Keratinocyte (primary cell): ENCODE measurements at regions not wholly inside any gene's neighbourhood (a gene's known extent, or its start where the extent isn't known, plus 50 kb on each side); places are given as distances from the start of the nearest gene placed in this dataset.

Experiments used
- DNase-seq: peaks from one replicate; pipeline ENCODE4 v3.0.0-alpha.2; 2011; ENCODE audit warnings: low read depth, missing footprints, low spot score
- FAIRE-seq: peaks from 2 replicates; lab custom pipeline; 2011; peaks lifted over from hg19 to GRCh38; lab: Jason Lieb, UNC
- H2AFZ ChIP-seq: 2 replicates; pipeline ENCODE4 v1.6.0; 2012; ENCODE audit warnings: low read length, control low read depth, inconsistent platforms; ENCODE audit not compliant: control insufficient read depth
- H3K27ac ChIP-seq: 2 replicates; pipeline ENCODE4 v1.5.1; 2011; ENCODE audit warnings: low read length; ENCODE audit not compliant: control insufficient read depth, insufficient read depth
- H3K27me3 ChIP-seq: 3 replicates; pipeline ENCODE4 v1.6.0; 2011; ENCODE audit warnings: low read length; ENCODE audit not compliant: control insufficient read depth, insufficient read depth; ENCODE audit errors: extremely low read depth
- H3K36me3 ChIP-seq, 2 experiments: 2 replicates in 1 of 2; 3 replicates in 1 of 2; pipeline ENCODE4 v1.5.1; 2011; ENCODE audit warnings: low read length in 2 of 2, mild to moderate bottlenecking in 1 of 2; ENCODE audit not compliant: control insufficient read depth in 2 of 2, insufficient read depth in 2 of 2; ENCODE audit errors: extremely low read depth in 1 of 2
- H3K4me1 ChIP-seq: 3 replicates; pipeline ENCODE4 v1.5.1; 2011; ENCODE audit warnings: low read length; ENCODE audit not compliant: control insufficient read depth, insufficient read depth; ENCODE audit errors: extremely low read depth
- H3K4me2 ChIP-seq: 3 replicates; pipeline ENCODE4 v1.6.0; 2011; ENCODE audit warnings: low read depth, low read length; ENCODE audit not compliant: control insufficient read depth, insufficient read depth; ENCODE audit errors: extremely low read depth
- H3K4me3 ChIP-seq, 3 experiments: fragments of 200-600 bp in 1 of 3; sonication (generic) in 1 of 3; 2 replicates in 2 of 3; 3 replicates in 1 of 3; pipeline ENCODE4 v1.5.1; 2011 to 2016; ENCODE audit warnings: low read length in 3 of 3, mild to moderate bottlenecking in 3 of 3, control low read depth in 2 of 3, inconsistent platforms in 1 of 3, low read depth in 1 of 3, mixed read lengths in 1 of 3, mixed run types in 1 of 3, moderate library complexity in 1 of 3; ENCODE audit not compliant: control insufficient read depth in 2 of 3, insufficient read depth in 2 of 3; ENCODE audit errors: extremely low read depth in 1 of 3
- H3K79me2 ChIP-seq: 2 replicates; pipeline ENCODE4 v1.6.0; 2012; ENCODE audit warnings: low read length; ENCODE audit not compliant: control insufficient read depth, insufficient read depth
- H3K9ac ChIP-seq: 3 replicates; pipeline ENCODE4 v1.6.0; 2011; ENCODE audit warnings: low read length; ENCODE audit not compliant: control insufficient read depth, insufficient read depth; ENCODE audit errors: extremely low read depth
- H3K9me1 ChIP-seq: 3 replicates; pipeline ENCODE4 v1.6.0; 2011; ENCODE audit warnings: low read length; ENCODE audit not compliant: control insufficient read depth, insufficient read depth; ENCODE audit errors: extremely low read depth
- H3K9me3 ChIP-seq: 2 replicates; pipeline ENCODE4 v1.5.1; 2012; ENCODE audit warnings: low read depth, low read length; ENCODE audit not compliant: control insufficient read depth
- H4K20me1 ChIP-seq: 3 replicates; pipeline ENCODE4 v1.6.0; 2011; ENCODE audit warnings: low read length; ENCODE audit not compliant: control insufficient read depth, insufficient read depth; ENCODE audit errors: extremely low read depth
- CTCF ChIP-seq, 3 experiments: IDR thresholded peaks in 1 of 3; conservative IDR thresholded peaks in 1 of 3; optimal IDR thresholded peaks in 1 of 3; 2 replicates in 2 of 3; 3 replicates in 1 of 3; pipeline versions ENCODE3 to v1.5.1; 2011; ENCODE audit warnings: low read length in 3 of 3, mild to moderate bottlenecking in 3 of 3, moderate library complexity in 2 of 3, control low read depth in 1 of 3, inconsistent platforms in 1 of 3; ENCODE audit not compliant: insufficient read depth in 2 of 3; ENCODE audit errors: extremely low read depth in 1 of 3
- EZH2 ChIP-seq: IDR thresholded peaks from one replicate; pipeline ENCODE4 v1.6.1; 2012; ENCODE audit warnings: inconsistent platforms, mild to moderate bottlenecking, low read length, moderate library complexity
- dilution Hi-C: fragments of 300-500 bp; cut with MboI; formaldehyde crosslinking; loops from one replicate; pipeline ENCODE4 v1.7.0; 2020; ENCODE audit warnings: low sequenced_read_pairs; ENCODE audit not compliant: extremely low pct_ligation_motif_present

- Histone ChIP-seq H4K20me1 (no peaks in the 10 kb centered on the region), H3K36me3 (no peaks in the 10 kb centered on the region), H3K4me2 (peak overlapping the region; percentile 42), H3K9me1 (no peaks in the 10 kb centered on the region), H3K4me1 (peaks cover 18% of the 10 kb centered on the region), H3K79me2 (no peaks in the 10 kb centered on the region), H3K27ac (no peak overlapping the region), H3K4me3 (no peak overlapping the region), H2AFZ (no peak overlapping the region), H3K9me3 (no peaks in the 10 kb centered on the region), H3K27me3 (no peaks in the 10 kb centered on the region), H3K9ac (no peak overlapping the region)
- dilution Hi-C loops, result loop anchor here (25.0 kb wide), 1 partner anchor 269 kb away; no protein-coding TSS in a partner anchor
- TF ChIP-seq EZH2 (no peak), CTCF (optimal IDR thresholded peaks at IDR 0.05 in 1 of 3, IDR thresholded peaks at IDR 0.05 in 1 of 3, conservative IDR thresholded peaks at IDR 0.05 in 1 of 3; ENCODE audit: extremely low read depth in 1 of 3, insufficient read depth in 2 of 3, low read length in 3 of 3) (no peak)
- DNase-seq, result no peak
- FAIRE-seq, result peak; percentile 94
Measured at GRCh38 chr4:53943345-53944085, 120.9 kb downstream of the CHIC2 start.

- dilution Hi-C loops, result loop anchor here (25.0 kb wide), 1 partner anchor 270 kb away; no protein-coding TSS in a partner anchor
- Histone ChIP-seq H3K4me3 (no peak overlapping the region), H3K9ac (no peak overlapping the region), H4K20me1 (no peaks in the 10 kb centered on the region), H3K9me1 (no peaks in the 10 kb centered on the region), H3K27ac (no peak overlapping the region), H3K27me3 (no peaks in the 10 kb centered on the region), H3K36me3 (no peaks in the 10 kb centered on the region), H3K9me3 (no peaks in the 10 kb centered on the region), H3K4me1 (peaks cover 18% of the 10 kb centered on the region), H2AFZ (no peak overlapping the region), H3K4me2 (no peak overlapping the region), H3K79me2 (no peaks in the 10 kb centered on the region)
- TF ChIP-seq CTCF (optimal IDR thresholded peaks at IDR 0.05 in 1 of 3, IDR thresholded peaks at IDR 0.05 in 1 of 3, conservative IDR thresholded peaks at IDR 0.05 in 1 of 3; ENCODE audit: extremely low read depth in 1 of 3, insufficient read depth in 2 of 3, low read length in 3 of 3) (no peak), EZH2 (no peak)
- FAIRE-seq (no peak), DNase-seq (no peak)
Measured at GRCh38 chr4:53942712-53943111, 121.7 kb downstream of the CHIC2 start.
